ENCODE measurements at regions not wholly inside any gene's neighbourhood (a gene's known extent, or its start where the extent isn't known, plus 50 kb on each side); places are given as distances from the start of the nearest gene placed in this dataset.
A peak's percentile ranks its signal among the peaks of the same experiment; 100 is the strongest.

- Histone ChIP-seq H3K36me3 (ENCODE audit: control insufficient read depth in 1 of 2, insufficient read depth in 2 of 2, low read length in 1 of 2) (no peaks in the 10 kb centered on the region), H3K27ac (ENCODE audit: low read depth in 1 of 2, low read length in 2 of 2) (no peak overlapping the region), H3K27me3 (ENCODE audit: control insufficient read depth in 1 of 2, insufficient read depth in 2 of 2, low read length in 1 of 2) (no peaks in the 10 kb centered on the region), H3K4me3 (ENCODE audit: low read length in 2 of 2) (no peak overlapping the region), H3K9me3 (ENCODE audit: control insufficient read depth, low read length) (no peaks in the 10 kb centered on the region), H3K4me1 (ENCODE audit: control insufficient read depth in 1 of 2, insufficient read depth in 2 of 2, low read length in 2 of 2) (peaks cover 0 to 2% of the 10 kb centered on the region in 2 donors)
- DNase-seq (no peak), ATAC-seq (ENCODE audit: low FRiP score) (no peak)
- intact Hi-C loops (cut with DNase I): no loop called here
- WGBS, 2 donors: 88 to 91% methylated on average over 17 of the region's 17 CpGs
Measured at GRCh38 chr16:54817940-54818574, 112.6 kb upstream of the IRX5 start.

- intact Hi-C loops (cut with DNase I): no loop called here
- WGBS, 2 donors: 85 to 87% methylated on average over 10 of the region's 10 CpGs
- no peak overlapping the region for H3K4me3 ChIP-seq (ENCODE audit: low read length in 2 of 2)
- ATAC-seq (ENCODE audit: low FRiP score) (no peak), DNase-seq (no peak)
- H3K4me1 ChIP-seq (ENCODE audit: control insufficient read depth in 1 of 2, insufficient read depth in 2 of 2, low read length in 2 of 2): peaks cover 2 to 3% of the 10 kb centered on the region in 2 donors
- no peaks in the 10 kb centered on the region for H3K36me3 ChIP-seq (ENCODE audit: control insufficient read depth in 1 of 2, insufficient read depth in 2 of 2, low read length in 1 of 2)
- no peaks in the 10 kb centered on the region for H3K9me3 ChIP-seq (ENCODE audit: control insufficient read depth, low read length)
- no peaks in the 10 kb centered on the region for H3K27me3 ChIP-seq (ENCODE audit: control insufficient read depth in 1 of 2, insufficient read depth in 2 of 2, low read length in 1 of 2)
- H3K27ac ChIP-seq (ENCODE audit: low read depth in 1 of 2, low read length in 2 of 2): no peak overlapping the region
Measured at GRCh38 chr16:54817432-54817831, 113.2 kb upstream of the IRX5 start.

- DNase-seq (no peak), ATAC-seq (ENCODE audit: low FRiP score) (no peak)
- no peak overlapping the region for H3K4me3 ChIP-seq (ENCODE audit: low read length in 2 of 2)
- H3K36me3 ChIP-seq (ENCODE audit: control insufficient read depth in 1 of 2, insufficient read depth in 2 of 2, low read length in 1 of 2): no peaks in the 10 kb centered on the region
- H3K27ac ChIP-seq (ENCODE audit: low read depth in 1 of 2, low read length in 2 of 2): no peak overlapping the region
- intact Hi-C loops (cut with DNase I): no loop called here
- no peaks in the 10 kb centered on the region for H3K27me3 ChIP-seq (ENCODE audit: control insufficient read depth in 1 of 2, insufficient read depth in 2 of 2, low read length in 1 of 2)
- 62 to 68% methylated on average over 3 of the region's 3 CpGs for WGBS, 2 donors
- peaks cover 2 to 3% of the 10 kb centered on the region in 2 donors for H3K4me1 ChIP-seq (ENCODE audit: control insufficient read depth in 1 of 2, insufficient read depth in 2 of 2, low read length in 2 of 2)
- no peaks in the 10 kb centered on the region for H3K9me3 ChIP-seq (ENCODE audit: control insufficient read depth, low read length)
Measured at GRCh38 chr16:54816471-54816870, 114.2 kb upstream of the IRX5 start.

- H3K27ac ChIP-seq (ENCODE audit: low read depth in 1 of 2, low read length in 2 of 2): no peak overlapping the region
- no peak for ATAC-seq (ENCODE audit: low FRiP score)
- H3K4me3 ChIP-seq (ENCODE audit: low read length in 2 of 2): no peak overlapping the region
- H3K36me3 ChIP-seq (ENCODE audit: control insufficient read depth in 1 of 2, insufficient read depth in 2 of 2, low read length in 1 of 2): no peaks in the 10 kb centered on the region
- no peaks in the 10 kb centered on the region for H3K9me3 ChIP-seq (ENCODE audit: control insufficient read depth, low read length)
- no peaks in the 10 kb centered on the region for H3K27me3 ChIP-seq (ENCODE audit: control insufficient read depth in 1 of 2, insufficient read depth in 2 of 2, low read length in 1 of 2)
- H3K4me1 ChIP-seq (ENCODE audit: control insufficient read depth in 1 of 2, insufficient read depth in 2 of 2, low read length in 2 of 2): peaks cover 2 to 3% of the 10 kb centered on the region in 2 donors
- intact Hi-C loops (cut with DNase I): no loop called here
- 41 to 47% methylated on average over 3 of the region's 3 CpGs for whole genome bisulfite sequencing, 2 donors
- DNase-seq: no peak
Measured at GRCh38 chr16:54815177-54815576, 115.5 kb upstream of the IRX5 start.

- DNase-seq: no peak
- 87 to 90% methylated on average over 5 of the region's 5 CpGs for WGBS, 2 donors
Measured at GRCh38 chr16:54813778-54814177, 116.9 kb upstream of the IRX5 start.

GRCh38 chr16:54812229-54812628 is 118.4 kb upstream of the IRX5 start:
- DNase-seq: no peak
- WGBS, 2 donors: 51 to 52% methylated on average over 3 of the region's 3 CpGs
- Histone ChIP-seq H3K27ac (ENCODE audit: low read depth in 1 of 2, low read length in 2 of 2) (no peak overlapping the region), H3K27me3 (ENCODE audit: control insufficient read depth in 1 of 2, insufficient read depth in 2 of 2, low read length in 1 of 2) (no peaks in the 10 kb centered on the region), H3K4me3 (ENCODE audit: low read length in 2 of 2) (no peak overlapping the region), H3K9me3 (ENCODE audit: control insufficient read depth, low read length) (no peaks in the 10 kb centered on the region), H3K4me1 (ENCODE audit: control insufficient read depth in 1 of 2, insufficient read depth in 2 of 2, low read length in 2 of 2) (peaks cover 5% of the 10 kb centered on the region in 2 donors), H3K36me3 (ENCODE audit: control insufficient read depth in 1 of 2, insufficient read depth in 2 of 2, low read length in 1 of 2) (no peaks in the 10 kb centered on the region)
- intact Hi-C loops (cut with DNase I): loop anchor here in 1 of 2 donors (5.0 kb wide), 2 partner anchors 115 to 180 kb away; no protein-coding TSS in a partner anchor
- no peak for ATAC-seq (ENCODE audit: low FRiP score)

More at GRCh38 chr16:54813778-54814177, 116.9 kb upstream of the IRX5 start:
- Histone ChIP-seq H3K4me3 (ENCODE audit: low read length in 2 of 2) (no peak overlapping the region), H3K27ac (ENCODE audit: low read depth in 1 of 2, low read length in 2 of 2) (no peak overlapping the region), H3K27me3 (ENCODE audit: control insufficient read depth in 1 of 2, insufficient read depth in 2 of 2, low read length in 1 of 2) (no peaks in the 10 kb centered on the region), H3K4me1 (ENCODE audit: control insufficient read depth in 1 of 2, insufficient read depth in 2 of 2, low read length in 2 of 2) (peaks cover 5% of the 10 kb centered on the region in 2 donors), H3K36me3 (ENCODE audit: control insufficient read depth in 1 of 2, insufficient read depth in 2 of 2, low read length in 1 of 2) (no peaks in the 10 kb centered on the region), H3K9me3 (ENCODE audit: control insufficient read depth, low read length) (no peaks in the 10 kb centered on the region)
- intact Hi-C loops (cut with DNase I): loop anchor here in 1 of 2 donors (5.0 kb wide), 2 partner anchors 114 to 181 kb away; no protein-coding TSS in a partner anchor
- no peak for ATAC-seq (ENCODE audit: low FRiP score)

GRCh38 chr16:54808890-54809289 is 121.8 kb upstream of the IRX5 start:
- ATAC-seq (ENCODE audit: low FRiP score): peak; percentile 62
- no peaks in the 10 kb centered on the region for H3K36me3 ChIP-seq (ENCODE audit: control insufficient read depth in 1 of 2, insufficient read depth in 2 of 2, low read length in 1 of 2)

GRCh38 chr16:54806881-54807360 is 123.7 kb upstream of the IRX5 start:
- Histone ChIP-seq H3K27me3 (ENCODE audit: control insufficient read depth in 1 of 2, insufficient read depth in 2 of 2, low read length in 1 of 2) (no peaks in the 10 kb centered on the region), H3K9me3 (ENCODE audit: control insufficient read depth, low read length) (no peaks in the 10 kb centered on the region), H3K4me3 (ENCODE audit: low read length in 2 of 2) (no peak overlapping the region), H3K4me1 (ENCODE audit: control insufficient read depth in 1 of 2, insufficient read depth in 2 of 2, low read length in 2 of 2) (peaks cover 2 to 4% of the 10 kb centered on the region in 2 donors), H3K27ac (ENCODE audit: low read depth in 1 of 2, low read length in 2 of 2) (no peak overlapping the region), H3K36me3 (ENCODE audit: control insufficient read depth in 1 of 2, insufficient read depth in 2 of 2, low read length in 1 of 2) (no peaks in the 10 kb centered on the region)
- ATAC-seq (ENCODE audit: low FRiP score): no peak
- intact Hi-C loops (cut with DNase I): loop anchor here in 1 of 2 donors (10.0 kb wide), 1 partner anchor 172 kb away; no protein-coding TSS in a partner anchor
- DNase-seq: no peak
- 86% methylated on average over 4 of the region's 4 CpGs for WGBS, 2 donors

More at GRCh38 chr16:54808890-54809289, 121.8 kb upstream of the IRX5 start:
- Histone ChIP-seq H3K9me3 (ENCODE audit: control insufficient read depth, low read length) (no peaks in the 10 kb centered on the region), H3K4me3 (ENCODE audit: low read length in 2 of 2) (no peak overlapping the region), H3K27me3 (ENCODE audit: control insufficient read depth in 1 of 2, insufficient read depth in 2 of 2, low read length in 1 of 2) (no peaks in the 10 kb centered on the region), H3K27ac (ENCODE audit: low read depth in 1 of 2, low read length in 2 of 2) (peak overlapping the region in 1 of 2 donors; percentile 51), H3K4me1 (ENCODE audit: control insufficient read depth in 1 of 2, insufficient read depth in 2 of 2, low read length in 2 of 2) (peaks cover 4 to 5% of the 10 kb centered on the region in 2 donors)
- intact Hi-C loops (cut with DNase I): loop anchor here in 1 of 2 donors (10.0 kb wide), 1 partner anchor 174 kb away; no protein-coding TSS in a partner anchor
- DNase-seq: no peak

GRCh38 chr16:54806378-54806777 is 124.3 kb upstream of the IRX5 start:
- intact Hi-C loops (cut with DNase I): loop anchor here in 1 of 2 donors (10.0 kb wide), 1 partner anchor 172 kb away; no protein-coding TSS in a partner anchor
- no peak for DNase-seq
- Histone ChIP-seq H3K27ac (ENCODE audit: low read depth in 1 of 2, low read length in 2 of 2) (no peak overlapping the region), H3K4me3 (ENCODE audit: low read length in 2 of 2) (no peak overlapping the region), H3K9me3 (ENCODE audit: control insufficient read depth, low read length) (no peaks in the 10 kb centered on the region), H3K4me1 (ENCODE audit: control insufficient read depth in 1 of 2, insufficient read depth in 2 of 2, low read length in 2 of 2) (peaks cover 2 to 4% of the 10 kb centered on the region in 2 donors), H3K27me3 (ENCODE audit: control insufficient read depth in 1 of 2, insufficient read depth in 2 of 2, low read length in 1 of 2) (no peaks in the 10 kb centered on the region), H3K36me3 (ENCODE audit: control insufficient read depth in 1 of 2, insufficient read depth in 2 of 2, low read length in 1 of 2) (no peaks in the 10 kb centered on the region)
- 77 to 82% methylated on average over 6 of the region's 6 CpGs for WGBS, 2 donors
- no peak for ATAC-seq (ENCODE audit: low FRiP score)

All from aorta (tissue), 5 donors.